ENCODE measurements at regions not wholly inside any gene's neighbourhood (a gene's known extent, or its start where the extent isn't known, plus 50 kb on each side); places are given as distances from the start of the nearest gene placed in this dataset.

DNA sequence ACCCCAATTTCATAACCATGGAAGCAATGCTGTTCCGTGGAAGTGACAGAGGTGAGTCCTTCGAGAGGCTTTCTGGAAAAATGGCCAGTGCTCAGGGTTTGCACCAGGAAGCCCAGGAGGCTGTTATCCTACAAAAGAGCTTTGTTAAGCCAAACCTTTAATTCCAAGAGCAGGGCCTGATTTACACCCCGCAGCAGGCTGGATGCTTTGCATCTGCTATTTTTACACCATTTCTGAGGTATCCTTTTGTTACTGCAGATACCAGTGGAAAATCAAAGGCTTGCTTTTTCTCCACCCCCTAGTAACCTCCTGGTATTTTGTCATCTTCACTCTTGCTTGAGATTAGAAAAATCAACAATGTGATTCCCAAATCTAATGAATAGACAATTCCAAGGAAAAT is 380.6 kb downstream of the SOX11 start:
- no peak for FAIRE-seq
- no peak for TF ChIP-seq POLR2A (IDR thresholded peaks at IDR 0.05; ENCODE audit: low read depth, low read length)
- no peak for DNase-seq (ENCODE audit: insufficient read length, low spot score)

GRCh38 chr2:6073191-6074088 is 381.3 kb downstream of the SOX11 start:
- peak; percentile 7 for DNase-seq (ENCODE audit: insufficient read length, low spot score)

DNA sequence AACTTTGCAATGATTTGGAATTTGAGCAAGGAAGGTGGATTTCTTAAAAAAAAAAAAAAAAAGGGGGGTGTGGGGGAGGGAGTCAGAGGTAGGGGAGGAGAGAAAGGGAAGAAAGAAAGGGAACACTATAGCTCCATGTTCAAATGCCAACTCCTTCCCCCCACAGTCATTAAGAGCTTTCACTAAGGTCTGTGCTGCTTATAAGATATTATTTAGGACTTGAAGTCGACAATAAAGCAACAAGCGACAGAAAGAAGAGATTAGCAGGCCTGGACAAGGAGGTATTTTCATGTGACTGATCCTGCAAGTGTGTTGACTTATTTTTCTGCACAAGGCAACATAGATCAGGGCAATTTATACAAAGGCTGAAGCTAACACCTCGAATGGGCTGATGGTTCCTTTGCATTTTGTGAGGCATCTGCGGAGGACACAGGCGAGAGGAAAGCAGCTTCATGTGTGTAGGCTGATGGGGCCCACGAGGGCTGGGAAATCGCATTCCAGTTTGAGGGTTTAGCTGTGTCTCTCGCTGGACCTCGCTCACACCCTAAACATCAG is 382.0 kb downstream of the SOX11 start:
- DNase-seq (ENCODE audit: insufficient read length, low spot score) (no peak), FAIRE-seq (no peak)
- TF ChIP-seq POLR2A (IDR thresholded peaks at IDR 0.05; ENCODE audit: low read depth, low read length) = no peak

More at GRCh38 chr2:6073191-6074088, 381.3 kb downstream of the SOX11 start:
- no peak for FAIRE-seq
- no peak for TF ChIP-seq POLR2A (IDR thresholded peaks at IDR 0.05; ENCODE audit: low read depth, low read length)

DNA sequence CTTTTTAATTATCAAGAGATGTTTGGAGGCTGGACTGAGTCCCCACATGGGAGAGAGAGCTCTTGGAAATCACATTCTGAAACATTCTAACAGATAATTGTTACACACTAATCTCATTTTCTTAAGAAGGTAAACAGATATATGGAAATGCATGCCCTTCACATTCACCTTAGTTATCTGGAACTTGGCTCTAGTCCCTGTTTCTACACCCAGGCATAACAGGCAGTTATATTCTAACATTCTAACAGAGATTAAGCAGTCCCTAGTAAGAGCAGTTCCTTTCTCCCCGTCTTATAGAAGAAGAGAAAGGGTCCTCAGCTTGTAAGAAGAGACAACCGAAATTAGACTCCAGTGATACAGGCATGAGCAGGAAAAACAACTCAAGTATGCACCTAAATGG is 385.4 kb downstream of the SOX11 start:
- no peak for FAIRE-seq
- no peak for DNase-seq (ENCODE audit: insufficient read length, low spot score)
- TF ChIP-seq POLR2A (IDR thresholded peaks at IDR 0.05; ENCODE audit: low read depth, low read length) = no peak

DNA sequence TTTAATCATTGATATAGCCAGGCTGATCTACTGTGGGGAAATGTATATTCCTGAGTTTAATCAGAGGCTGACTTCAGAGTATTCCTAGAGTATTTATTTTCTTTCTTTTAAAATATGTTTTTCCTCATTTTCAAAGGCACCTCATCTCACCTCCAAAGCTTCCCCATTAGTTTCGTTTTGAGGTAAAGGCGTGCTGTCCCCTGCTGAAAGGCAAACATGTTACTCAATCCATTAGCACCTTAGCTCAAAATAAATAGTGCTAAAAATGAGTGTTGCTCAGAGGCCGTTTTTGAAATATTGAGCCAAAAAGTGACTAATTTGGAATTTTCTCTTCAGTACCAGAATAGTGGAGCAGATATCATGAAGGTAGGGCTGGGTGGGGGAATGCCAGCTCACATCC is 386.2 kb downstream of the SOX11 start:
- no peak for TF ChIP-seq POLR2A (IDR thresholded peaks at IDR 0.05; ENCODE audit: low read depth, low read length)
- DNase-seq (ENCODE audit: insufficient read length, low spot score) (no peak), FAIRE-seq (no peak)

GRCh38 chr2:6079405-6079804 is 387.2 kb downstream of the SOX11 start:
- DNase-seq (ENCODE audit: insufficient read length, low spot score) = no peak
- TF ChIP-seq POLR2A (IDR thresholded peaks at IDR 0.05; ENCODE audit: low read depth, low read length) = no peak
- FAIRE-seq = no peak

DNA sequence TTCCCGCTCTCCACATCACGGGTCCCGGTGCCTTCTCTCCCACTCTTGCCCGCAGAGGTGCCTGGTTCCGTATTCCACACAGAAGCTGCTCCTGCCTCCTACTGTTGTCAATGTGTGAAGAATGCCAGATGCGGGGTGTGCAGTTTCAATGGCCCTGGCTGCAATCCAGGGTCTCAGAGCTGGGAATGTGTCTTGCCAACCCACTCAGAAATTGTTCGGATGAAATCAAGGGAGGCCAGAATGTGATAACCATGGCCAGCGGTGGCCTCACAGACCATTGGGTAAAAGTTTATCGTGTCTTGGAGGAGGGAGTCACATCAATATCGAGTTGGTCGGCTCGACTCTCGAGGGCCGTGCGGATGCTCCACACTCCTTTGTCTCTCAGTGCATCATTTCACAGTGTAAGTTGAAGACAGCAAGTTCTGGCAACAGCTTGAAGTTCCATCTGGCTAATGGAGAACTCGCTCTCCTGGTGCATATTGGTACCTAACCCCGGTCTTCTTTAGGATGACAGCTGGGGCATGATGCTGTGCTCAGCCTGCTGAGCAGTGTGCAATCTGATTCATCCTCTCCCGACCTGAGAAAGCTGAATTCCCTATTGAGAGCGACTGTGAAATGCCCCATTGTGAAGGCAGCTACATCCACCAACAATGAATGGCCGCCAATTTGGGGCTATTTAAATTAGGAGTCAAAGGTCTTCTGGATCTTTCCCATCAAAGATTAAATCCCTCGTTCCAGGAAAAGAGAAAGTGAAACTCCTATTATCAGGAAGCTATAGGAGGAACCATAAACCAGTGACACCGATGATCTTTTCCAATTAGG is 389.0 kb downstream of the SOX11 start:
- DNase-seq (ENCODE audit: insufficient read length, low spot score) = no peak
- no peak for FAIRE-seq
- no peak for TF ChIP-seq POLR2A (IDR thresholded peaks at IDR 0.05; ENCODE audit: low read depth, low read length)

GRCh38 chr2:6081955-6082624 is 389.9 kb downstream of the SOX11 start:
- DNase-seq (ENCODE audit: insufficient read length, low spot score) (no peak), FAIRE-seq (no peak)
- no peak for TF ChIP-seq POLR2A (IDR thresholded peaks at IDR 0.05; ENCODE audit: low read depth, low read length)

- DNase-seq (ENCODE audit: insufficient read length, low spot score) = no peak
- no peak for FAIRE-seq
- TF ChIP-seq POLR2A (IDR thresholded peaks at IDR 0.05; ENCODE audit: low read depth, low read length) = no peak
Observed at GRCh38 chr2:6082625-6083018, 390.4 kb downstream of the SOX11 start.

GRCh38 chr2:6083136-6083535 is 391.0 kb downstream of the SOX11 start:
- TF ChIP-seq POLR2A (IDR thresholded peaks at IDR 0.05; ENCODE audit: low read depth, low read length) = no peak
- DNase-seq (ENCODE audit: insufficient read length, low spot score) (no peak), FAIRE-seq (no peak)

- FAIRE-seq (no peak), DNase-seq (ENCODE audit: insufficient read length, low spot score) (no peak)
- no peak for TF ChIP-seq POLR2A (IDR thresholded peaks at IDR 0.05; ENCODE audit: low read depth, low read length)
Observed at GRCh38 chr2:6089474-6089873, 397.3 kb downstream of the SOX11 start.

- FAIRE-seq (no peak), DNase-seq (ENCODE audit: insufficient read length, low spot score) (no peak)
- no peak for TF ChIP-seq POLR2A (IDR thresholded peaks at IDR 0.05; ENCODE audit: low read depth, low read length)
Observed at GRCh38 chr2:6103372-6103771, 411.2 kb downstream of the SOX11 start.

GRCh38 chr2:6103949-6104348 is 411.8 kb downstream of the SOX11 start:
- FAIRE-seq (no peak), DNase-seq (ENCODE audit: insufficient read length, low spot score) (no peak)
- TF ChIP-seq POLR2A (IDR thresholded peaks at IDR 0.05; ENCODE audit: low read depth, low read length) = no peak

DNA sequence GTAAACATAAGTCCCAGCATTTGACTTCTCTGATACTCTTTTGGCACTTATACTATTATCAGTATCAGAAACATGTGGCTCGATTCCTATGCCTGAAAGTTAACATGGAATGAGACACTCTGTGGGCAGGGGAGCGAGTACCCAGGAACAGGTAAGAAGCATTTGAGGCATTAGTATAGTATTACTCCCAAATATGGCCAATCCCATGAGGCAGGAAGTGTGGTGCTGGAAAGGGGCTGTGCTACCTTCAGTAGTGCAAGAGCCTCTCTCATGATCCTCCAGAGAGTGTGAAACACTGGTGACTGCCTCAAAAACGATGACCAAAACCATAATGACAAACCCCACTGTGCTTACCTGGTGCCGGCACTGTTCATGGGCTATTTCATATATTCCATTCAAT is 415.1 kb downstream of the SOX11 start:
- DNase-seq (ENCODE audit: insufficient read length, low spot score) (no peak), FAIRE-seq (no peak)
- TF ChIP-seq POLR2A (IDR thresholded peaks at IDR 0.05; ENCODE audit: low read depth, low read length) = no peak

Measured in H54 (cell line).